ENCODE measurements at regions not wholly inside any gene's neighbourhood (a gene's known extent, or its start where the extent isn't known, plus 50 kb on each side); places are given as distances from the start of the nearest gene placed in this dataset.

- no peak for TF ChIP-seq CTCF (IDR thresholded peaks at IDR 0.05; ENCODE audit: low read depth, low read length, poor library complexity, severe bottlenecking)
- TF ChIP-seq EZH2phosphoT487 (IDR thresholded peaks at IDR 0.05; ENCODE audit: borderline replicate concordance, low read length), result no peak
These were observed 58.7 kb downstream of the UTRN start for GRCh38 chr6:144343701-144344428.
